ENCODE measurements at regions not wholly inside any gene's neighbourhood (a gene's known extent, or its start where the extent isn't known, plus 50 kb on each side); places are given as distances from the start of the nearest gene placed in this dataset.

GRCh38 chr6:170108890-170109587, 181.8 kb downstream of the DLL1 start:
- Histone ChIP-seq H3K79me2 (ENCODE audit: insufficient read depth, low read length) (no peaks in the 10 kb centered on the region), H3K36me3 (ENCODE audit: insufficient read depth, low read length) (no peaks in the 10 kb centered on the region), H3K9ac (ENCODE audit: low read length) (no peak overlapping the region), H3K27ac (ENCODE audit: low read depth, low read length) (no peak overlapping the region), H3K4me1 (ENCODE audit: insufficient read depth, low read length) (no peaks in the 10 kb centered on the region), H4K20me1 (ENCODE audit: insufficient read depth, low read length) (no peaks in the 10 kb centered on the region), H3K27me3 (ENCODE audit: insufficient read depth, low read length) (no peaks in the 10 kb centered on the region), H3K4me3 (ENCODE audit: insufficient read depth, low read depth, low read length) (no peak overlapping the region), H3K4me2 (ENCODE audit: low read length) (no peak overlapping the region), H3K9me3 (ENCODE audit: insufficient read depth, low read depth, low read length) (no peaks in the 10 kb centered on the region), H2AFZ (ENCODE audit: low read depth, low read length) (no peak overlapping the region)
- Mint-ChIP-seq H3K27me3 (ENCODE audit: low read depth, unreplicated experiment) (peaks cover 35% of the 10 kb centered on the region), H3K4me3 (ENCODE audit: unreplicated experiment) (no peak overlapping the region), H3K36me3 (ENCODE audit: low read depth, unreplicated experiment) (no peaks in the 10 kb centered on the region), H3K4me1 (ENCODE audit: low read depth, unreplicated experiment) (no peaks in the 10 kb centered on the region), H3K9me3 (ENCODE audit: unreplicated experiment) (no peaks in the 10 kb centered on the region), H3K27ac (ENCODE audit: unreplicated experiment) (no peak overlapping the region)
- TF ChIP-seq, protein P1, sequence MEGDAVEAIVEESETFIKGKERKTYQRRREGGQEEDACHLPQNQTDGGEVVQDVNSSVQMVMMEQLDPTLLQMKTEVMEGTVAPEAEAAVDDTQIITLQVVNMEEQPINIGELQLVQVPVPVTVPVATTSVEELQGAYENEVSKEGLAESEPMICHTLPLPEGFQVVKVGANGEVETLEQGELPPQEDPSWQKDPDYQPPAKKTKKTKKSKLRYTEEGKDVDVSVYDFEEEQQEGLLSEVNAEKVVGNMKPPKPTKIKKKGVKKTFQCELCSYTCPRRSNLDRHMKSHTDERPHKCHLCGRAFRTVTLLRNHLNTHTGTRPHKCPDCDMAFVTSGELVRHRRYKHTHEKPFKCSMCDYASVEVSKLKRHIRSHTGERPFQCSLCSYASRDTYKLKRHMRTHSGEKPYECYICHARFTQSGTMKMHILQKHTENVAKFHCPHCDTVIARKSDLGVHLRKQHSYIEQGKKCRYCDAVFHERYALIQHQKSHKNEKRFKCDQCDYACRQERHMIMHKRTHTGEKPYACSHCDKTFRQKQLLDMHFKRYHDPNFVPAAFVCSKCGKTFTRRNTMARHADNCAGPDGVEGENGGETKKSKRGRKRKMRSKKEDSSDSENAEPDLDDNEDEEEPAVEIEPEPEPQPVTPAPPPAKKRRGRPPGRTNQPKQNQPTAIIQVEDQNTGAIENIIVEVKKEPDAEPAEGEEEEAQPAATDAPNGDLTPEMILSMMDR (IDR thresholded peaks at IDR 0.05; ENCODE audit: insufficient read depth, low read depth, low read length): no peak
- no peak for TF ChIP-seq EZH2 (IDR thresholded peaks at IDR 0.05; ENCODE audit: insufficient read depth, low read length)
- FAIRE-seq (no peak), DNase-seq (ENCODE audit: low read depth) (no peak)

DNA sequence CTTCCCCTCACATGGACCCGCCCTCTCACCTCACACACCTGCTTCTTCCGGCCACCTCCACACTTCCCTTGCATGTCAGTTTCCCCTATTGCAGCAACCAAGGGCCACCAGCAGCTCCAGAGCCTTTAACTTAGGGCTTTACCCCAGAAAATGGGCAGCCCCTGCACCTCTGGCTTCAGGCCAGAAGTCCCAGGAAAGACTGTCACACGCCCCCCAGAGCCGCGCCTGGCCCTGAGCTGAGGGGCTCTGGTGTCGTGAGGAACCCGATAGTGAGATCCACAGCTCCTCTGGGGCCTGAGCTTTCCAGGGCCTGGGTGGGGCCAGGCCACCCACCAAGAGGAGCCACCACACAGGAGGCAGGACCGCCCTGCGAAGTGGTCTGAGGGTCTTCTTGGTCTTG, 182.4 kb downstream of the DLL1 start:
- FAIRE-seq: no peak

More for the DNA sequence above, 182.4 kb downstream of the DLL1 start:
- TF ChIP-seq EZH2 (IDR thresholded peaks at IDR 0.05; ENCODE audit: insufficient read depth, low read length): no peak
- TF ChIP-seq, protein P1 (IDR thresholded peaks at IDR 0.05; ENCODE audit: insufficient read depth, low read depth, low read length): no peak
- H3K9ac ChIP-seq (ENCODE audit: low read length): no peak overlapping the region
- H3K27ac Mint-ChIP-seq (ENCODE audit: unreplicated experiment): no peak overlapping the region
- no peak overlapping the region for H2AFZ ChIP-seq (ENCODE audit: low read depth, low read length)
- H3K27ac ChIP-seq (ENCODE audit: low read depth, low read length): no peak overlapping the region
- H4K20me1 ChIP-seq (ENCODE audit: insufficient read depth, low read length): no peaks in the 10 kb centered on the region
- no peaks in the 10 kb centered on the region for H3K4me1 Mint-ChIP-seq (ENCODE audit: low read depth, unreplicated experiment)
- H3K27me3 ChIP-seq (ENCODE audit: insufficient read depth, low read length): no peaks in the 10 kb centered on the region
- DNase-seq (ENCODE audit: low read depth): no peak
- H3K27me3 Mint-ChIP-seq (ENCODE audit: low read depth, unreplicated experiment): peaks cover 32% of the 10 kb centered on the region
- no peak overlapping the region for H3K4me2 ChIP-seq (ENCODE audit: low read length)
- H3K9me3 Mint-ChIP-seq (ENCODE audit: unreplicated experiment): no peaks in the 10 kb centered on the region
- no peak overlapping the region for H3K4me3 ChIP-seq (ENCODE audit: insufficient read depth, low read depth, low read length)
- H3K4me3 Mint-ChIP-seq (ENCODE audit: unreplicated experiment): no peak overlapping the region
- H3K36me3 Mint-ChIP-seq (ENCODE audit: low read depth, unreplicated experiment): no peaks in the 10 kb centered on the region
- no peaks in the 10 kb centered on the region for H3K4me1 ChIP-seq (ENCODE audit: insufficient read depth, low read length)
- H3K36me3 ChIP-seq (ENCODE audit: insufficient read depth, low read length): no peaks in the 10 kb centered on the region
- H3K9me3 ChIP-seq (ENCODE audit: insufficient read depth, low read depth, low read length): no peaks in the 10 kb centered on the region
- H3K79me2 ChIP-seq (ENCODE audit: insufficient read depth, low read length): no peaks in the 10 kb centered on the region

Data from astrocyte (in vitro differentiated cells and primary cell).